ENCODE measurements at regions not wholly inside any gene's neighbourhood (a gene's known extent, or its start where the extent isn't known, plus 50 kb on each side); places are given as distances from the start of the nearest gene placed in this dataset.

- Histone ChIP-seq H3K9me3 (peaks cover 0 to 22% (median 0%) of the 10 kb centered on the region in 8 donors), H3K36me3 (no peaks in the 10 kb centered on the region), H3K27ac (no peak overlapping the region), H3K4me3 (no peak overlapping the region), H3K27me3 (replicated peaks in 1 of 7) (peaks cover 0 to 13% (median 0%) of the 10 kb centered on the region in 7 donors), H3K4me1 (no peaks in the 10 kb centered on the region)
- TF ChIP-seq POLR2AphosphoS5 (IDR thresholded peaks at IDR 0.05) (no peak), POLR2A (IDR thresholded peaks at IDR 0.05) (no peak), CTCF (IDR thresholded peaks at IDR 0.05 in 8 of 11, conservative IDR thresholded peaks at IDR 0.05 in 3 of 11) (no peak)
- intact Hi-C loops (cut with DNase I; ENCODE audit: low total_unique reads), result no loop called here
- WGBS, 5 donors, result 60 to 75% (median 66%) methylated on average over 3 of the region's 3 CpGs
- no peak for DNase-seq
These were observed 310.1 kb upstream of the RGMA start for GRCh38 chr15:93399121-93399520.

GRCh38 chr15:93389211-93389610 is 300.2 kb upstream of the RGMA start:
- Histone ChIP-seq H3K27me3 (replicated peaks in 1 of 7) (no peaks in the 10 kb centered on the region), H3K27ac (no peak overlapping the region), H3K9me3 (peaks cover 0 to 12% (median 7%) of the 10 kb centered on the region in 8 donors), H3K36me3 (no peaks in the 10 kb centered on the region), H3K4me3 (no peak overlapping the region), H3K4me1 (no peaks in the 10 kb centered on the region)
- intact Hi-C loops (cut with DNase I; ENCODE audit: low total_unique reads), result no loop called here
- WGBS, 5 donors, result 62 to 69% (median 65%) methylated on average over 5 of the region's 5 CpGs
- DNase-seq, result no peak
- TF ChIP-seq CTCF (IDR thresholded peaks at IDR 0.05 in 8 of 11, conservative IDR thresholded peaks at IDR 0.05 in 3 of 11) (no peak), POLR2A (IDR thresholded peaks at IDR 0.05) (no peak), POLR2AphosphoS5 (IDR thresholded peaks at IDR 0.05) (no peak)

- Histone ChIP-seq H3K9me3 (peaks cover 0 to under 1% (median 0%) of the 10 kb centered on the region in 8 donors), H3K27me3 (replicated peaks in 1 of 7) (peaks cover 0 to 7% (median 0%) of the 10 kb centered on the region in 7 donors), H3K36me3 (no peaks in the 10 kb centered on the region), H3K4me1 (no peaks in the 10 kb centered on the region), H3K4me3 (no peak overlapping the region), H3K27ac (no peak overlapping the region)
- no peak for TF ChIP-seq CTCF (IDR thresholded peaks at IDR 0.05 in 8 of 11, conservative IDR thresholded peaks at IDR 0.05 in 3 of 11)
- no peak for TF ChIP-seq POLR2A (IDR thresholded peaks at IDR 0.05)
- TF ChIP-seq POLR2AphosphoS5 (IDR thresholded peaks at IDR 0.05), result no peak
- no peak for DNase-seq
- intact Hi-C loops (cut with DNase I; ENCODE audit: low total_unique reads), result no loop called here
- WGBS, 5 donors, result 87 to 91% (median 89%) methylated on average over 2 of the region's 2 CpGs
These were observed 295.9 kb upstream of the RGMA start for GRCh38 chr15:93384886-93385285.

- Histone ChIP-seq H3K4me1 (no peaks in the 10 kb centered on the region), H3K36me3 (no peaks in the 10 kb centered on the region), H3K4me3 (no peak overlapping the region), H3K27me3 (replicated peaks in 1 of 7) (peaks cover 0 to 7% (median 0%) of the 10 kb centered on the region in 7 donors), H3K27ac (no peak overlapping the region), H3K9me3 (no peaks in the 10 kb centered on the region)
- 46 to 61% (median 50%) methylated on average over 8 to 9 of the region's 9 CpGs for WGBS, 5 donors
- no peak for TF ChIP-seq CTCF (IDR thresholded peaks at IDR 0.05 in 8 of 11, conservative IDR thresholded peaks at IDR 0.05 in 3 of 11)
- TF ChIP-seq POLR2AphosphoS5 (IDR thresholded peaks at IDR 0.05), result no peak
- no peak for TF ChIP-seq POLR2A (IDR thresholded peaks at IDR 0.05)
- intact Hi-C loops (cut with DNase I; ENCODE audit: low total_unique reads), result no loop called here
- DNase-seq, result no peak
These were observed 293.3 kb upstream of the RGMA start for GRCh38 chr15:93382200-93382820.

All from spleen (tissue), 11 donors.